ENCODE measurements at regions not wholly inside any gene's neighbourhood (a gene's known extent, or its start where the extent isn't known, plus 50 kb on each side); places are given as distances from the start of the nearest gene placed in this dataset.

DNA sequence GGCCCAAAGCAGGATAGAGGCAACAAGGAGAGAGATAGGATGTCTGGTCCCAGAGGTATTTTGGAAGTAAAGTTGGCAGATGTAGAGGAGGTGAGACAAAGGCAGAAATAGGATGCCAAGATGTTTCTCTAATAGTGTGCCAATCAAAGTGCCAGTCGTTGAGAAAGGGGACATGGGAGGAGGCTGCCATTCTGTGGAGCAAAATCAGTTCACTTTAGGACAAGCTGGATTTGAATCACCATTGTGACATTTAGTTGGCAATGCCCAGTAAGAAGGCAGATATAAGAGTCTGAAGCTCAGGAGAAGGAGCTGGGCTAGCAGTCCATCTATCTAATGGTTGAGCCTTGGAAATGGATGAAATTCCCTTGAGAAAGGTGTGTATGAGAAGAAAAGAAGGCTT is 53.8 kb downstream of the ADRB2 start:
- TF ChIP-seq, protein P1, sequence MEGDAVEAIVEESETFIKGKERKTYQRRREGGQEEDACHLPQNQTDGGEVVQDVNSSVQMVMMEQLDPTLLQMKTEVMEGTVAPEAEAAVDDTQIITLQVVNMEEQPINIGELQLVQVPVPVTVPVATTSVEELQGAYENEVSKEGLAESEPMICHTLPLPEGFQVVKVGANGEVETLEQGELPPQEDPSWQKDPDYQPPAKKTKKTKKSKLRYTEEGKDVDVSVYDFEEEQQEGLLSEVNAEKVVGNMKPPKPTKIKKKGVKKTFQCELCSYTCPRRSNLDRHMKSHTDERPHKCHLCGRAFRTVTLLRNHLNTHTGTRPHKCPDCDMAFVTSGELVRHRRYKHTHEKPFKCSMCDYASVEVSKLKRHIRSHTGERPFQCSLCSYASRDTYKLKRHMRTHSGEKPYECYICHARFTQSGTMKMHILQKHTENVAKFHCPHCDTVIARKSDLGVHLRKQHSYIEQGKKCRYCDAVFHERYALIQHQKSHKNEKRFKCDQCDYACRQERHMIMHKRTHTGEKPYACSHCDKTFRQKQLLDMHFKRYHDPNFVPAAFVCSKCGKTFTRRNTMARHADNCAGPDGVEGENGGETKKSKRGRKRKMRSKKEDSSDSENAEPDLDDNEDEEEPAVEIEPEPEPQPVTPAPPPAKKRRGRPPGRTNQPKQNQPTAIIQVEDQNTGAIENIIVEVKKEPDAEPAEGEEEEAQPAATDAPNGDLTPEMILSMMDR (IDR thresholded peaks at IDR 0.05), result no peak
- TF ChIP-seq POLR2A (IDR thresholded peaks at IDR 0.05), result no peak
